ENCODE measurements at regions not wholly inside any gene's neighbourhood (a gene's known extent, or its start where the extent isn't known, plus 50 kb on each side); places are given as distances from the start of the nearest gene placed in this dataset.
A peak's percentile ranks its signal among the peaks of the same experiment; 100 is the strongest.

DNA sequence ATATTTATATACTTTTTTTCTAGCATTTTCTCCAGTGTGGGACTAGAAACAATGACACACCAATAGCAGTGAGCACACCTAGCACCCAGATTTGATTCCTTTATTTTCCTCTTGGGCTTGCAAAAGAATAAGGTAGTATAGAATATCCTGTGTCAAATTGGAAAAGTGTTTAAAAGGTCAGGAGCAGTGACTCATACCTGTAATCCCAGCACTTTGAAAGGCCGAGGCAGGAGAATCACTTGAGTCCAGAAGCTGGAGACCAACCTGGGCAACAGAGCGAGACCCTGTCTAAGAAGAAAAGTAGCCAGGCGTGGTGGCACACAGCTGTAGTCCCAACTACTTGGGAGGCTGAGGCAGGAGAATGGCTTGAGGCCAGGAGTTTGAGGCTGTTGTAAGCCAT is 53.8 kb upstream of the SGPP1 start:
- no peak for DNase-seq

DNA sequence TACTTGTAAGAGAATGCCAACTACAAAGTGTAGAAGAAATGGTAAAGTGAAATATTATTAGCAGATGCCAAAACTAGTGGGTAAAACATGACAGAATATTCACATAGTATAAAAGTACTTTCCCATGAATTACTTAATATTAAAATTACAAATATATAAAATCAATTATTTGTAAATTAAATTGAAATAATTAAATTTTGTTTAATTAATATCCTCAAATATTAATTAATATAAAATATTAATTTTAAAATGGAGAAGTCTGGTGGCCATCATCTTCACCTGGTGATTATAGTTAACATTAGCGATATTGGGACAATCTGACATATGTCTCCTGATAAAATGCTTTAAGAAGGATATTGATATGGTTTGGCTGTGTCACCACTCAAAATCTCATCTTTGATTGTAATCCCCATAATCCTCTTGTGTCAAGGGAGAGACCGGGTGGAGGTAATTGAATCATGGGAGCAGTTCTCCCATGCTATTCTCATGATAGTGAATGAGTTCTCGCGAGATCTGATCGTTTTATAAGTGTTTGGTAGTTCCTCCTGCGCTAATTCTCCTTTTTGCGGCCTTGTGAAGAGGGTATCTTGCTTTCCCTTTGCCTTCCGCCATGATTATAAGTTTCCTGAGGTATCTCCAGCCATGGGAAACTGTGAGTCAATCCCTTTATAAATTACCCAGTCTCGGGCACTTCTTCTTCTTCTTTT is 55.0 kb upstream of the SGPP1 start:
- no peak for DNase-seq

GRCh38 chr14:63788011-63788933 is 60.4 kb upstream of the SGPP1 start:
- no peak for DNase-seq

DNA sequence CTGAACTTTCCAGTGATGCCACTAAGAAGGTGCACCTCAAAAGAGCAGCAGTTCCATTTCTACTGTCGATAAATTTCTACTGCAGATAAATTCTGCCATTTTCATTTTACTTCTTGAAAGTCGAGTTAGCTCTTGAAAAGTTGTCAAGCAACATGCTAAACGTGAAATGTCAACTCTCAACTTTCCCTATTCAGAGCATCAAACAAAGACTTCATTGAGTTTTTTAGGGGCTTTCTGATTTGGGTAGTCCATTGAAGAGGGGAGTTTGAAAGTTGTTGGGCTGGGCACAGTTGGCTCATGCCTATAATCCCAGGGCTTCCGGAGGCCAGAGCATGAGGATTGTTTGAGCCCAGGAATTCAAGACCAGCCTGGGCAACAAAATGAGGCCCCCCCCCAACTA is 59.4 kb upstream of the SYNE2 start:
- no peak for DNase-seq

GRCh38 chr14:63795532-63795931 is 57.3 kb upstream of the SYNE2 start:
- DNase-seq: peak in 1 of 3 donors; percentile 3

DNA sequence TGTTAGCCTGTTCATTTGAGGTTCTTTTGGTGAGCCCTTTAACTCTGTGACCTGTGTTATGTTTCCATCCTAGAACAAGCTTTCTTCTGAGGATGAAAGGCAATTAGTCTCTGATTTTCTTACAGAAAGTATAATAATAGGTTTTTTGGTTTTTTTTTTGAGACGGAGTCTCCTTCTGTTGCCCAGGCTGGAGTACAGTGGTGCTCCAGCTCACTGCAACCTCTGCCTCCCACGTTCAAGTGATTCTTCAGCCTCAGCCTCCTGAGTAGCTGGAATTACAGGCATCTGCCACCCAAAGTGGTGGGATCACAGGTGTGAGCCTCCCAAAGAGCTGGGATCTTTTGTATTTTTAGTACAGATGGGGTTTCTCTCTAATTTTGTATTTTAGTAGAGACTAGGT is 52.7 kb upstream of the SYNE2 start:
- DNase-seq: no peak

GRCh38 chr14:63800651-63801375 is 52.0 kb upstream of the SYNE2 start:
- DNase-seq: no peak

Data from suppressor macrophage treated with lipopolysaccharide for 1 hour (primary cell).